ENCODE measurements at regions not wholly inside any gene's neighbourhood (a gene's known extent, or its start where the extent isn't known, plus 50 kb on each side); places are given as distances from the start of the nearest gene placed in this dataset.

GRCh38 chr14:34220921-34221320, 241.1 kb downstream of the SPTSSA start:
- Histone ChIP-seq H3K27ac (peak overlapping the region in 1 of 4 donors; percentile 76), H3K27me3 (no peaks in the 10 kb centered on the region), H3K4me1 (peaks cover 0 to 46% (median 22%) of the 10 kb centered on the region in 4 donors), H3K4me3 (no peak overlapping the region), H3K36me3 (no peaks in the 10 kb centered on the region), H3K9me3 (no peaks in the 10 kb centered on the region)
- intact Hi-C loops (cut with DNase I): no loop called here
- DNase-seq: no peak
- WGBS, 2 donors: 58 to 74% methylated on average over 7 of the region's 7 CpGs
- TF ChIP-seq POLR2A (IDR thresholded peaks at IDR 0.05): no peak

GRCh38 chr14:34220378-34220706, 241.7 kb downstream of the SPTSSA start:
- DNase-seq: no peak
- no peaks in the 10 kb centered on the region for H3K9me3 ChIP-seq
- H3K27ac ChIP-seq: peak overlapping the region in 2 of 4 donors; percentile 74 to 76
- intact Hi-C loops (cut with DNase I): no loop called here
- H3K4me3 ChIP-seq: no peak overlapping the region
- no peak for TF ChIP-seq CTCF (IDR thresholded peaks at IDR 0.05)
- no peak for TF ChIP-seq POLR2A (IDR thresholded peaks at IDR 0.05)
- no peak for TF ChIP-seq POLR2AphosphoS5 (IDR thresholded peaks at IDR 0.05)
- TF ChIP-seq EP300 (IDR thresholded peaks at IDR 0.05): no peak
- 19 to 36% methylated on average over 2 of the region's 2 CpGs for WGBS, 2 donors
- H3K36me3 ChIP-seq: no peaks in the 10 kb centered on the region
- no peaks in the 10 kb centered on the region for H3K27me3 ChIP-seq
- H3K4me1 ChIP-seq: peaks cover 0 to 46% (median 22%) of the 10 kb centered on the region in 4 donors

GRCh38 chr14:34219661-34220377, 242.2 kb downstream of the SPTSSA start:
- intact Hi-C loops (cut with DNase I): no loop called here
- TF ChIP-seq POLR2A (IDR thresholded peaks at IDR 0.05) (no peak), POLR2AphosphoS5 (IDR thresholded peaks at IDR 0.05) (peak in 1 of 4 donors; percentile 37)

DNA sequence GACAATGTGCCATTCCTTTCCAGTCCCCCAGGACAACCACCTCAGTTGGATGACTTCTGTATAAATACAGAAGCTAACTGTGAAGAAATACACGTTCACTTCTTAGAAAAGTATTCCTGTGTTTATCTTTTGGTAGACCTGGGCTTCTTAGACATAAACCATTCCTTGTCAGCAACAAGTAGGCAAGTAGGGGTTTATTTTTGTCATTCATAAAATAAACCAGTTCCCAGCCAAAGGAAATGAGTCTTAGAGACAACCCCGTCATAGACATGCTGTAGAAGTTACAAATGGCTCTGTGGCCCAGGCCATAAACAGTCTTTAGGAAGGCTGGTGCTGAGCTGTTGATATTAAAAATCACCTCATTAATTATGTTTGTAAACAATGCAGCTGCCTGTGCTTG, 243.2 kb downstream of the SPTSSA start:
- 69 to 92% methylated on average over 2 of the region's 2 CpGs for WGBS, 2 donors
- TF ChIP-seq EP300 (IDR thresholded peaks at IDR 0.05) (peak; percentile 22 to 92 (median 82)), CTCF (IDR thresholded peaks at IDR 0.05) (no peak), POLR2A (IDR thresholded peaks at IDR 0.05) (no peak), POLR2AphosphoS5 (IDR thresholded peaks at IDR 0.05) (peak; percentile 87 to 97 (median 94))
- DNase-seq: no peak
- Histone ChIP-seq H3K27me3 (no peaks in the 10 kb centered on the region), H3K27ac (peak overlapping the region; percentile 52 to 76 (median 67)), H3K4me1 (peaks cover 0 to 41% (median 22%) of the 10 kb centered on the region in 4 donors), H3K4me3 (no peak overlapping the region), H3K36me3 (no peaks in the 10 kb centered on the region), H3K9me3 (no peaks in the 10 kb centered on the region)
- intact Hi-C loops (cut with DNase I): no loop called here

More at GRCh38 chr14:34219661-34220377, 242.2 kb downstream of the SPTSSA start:
- Histone ChIP-seq H3K27me3 (no peaks in the 10 kb centered on the region), H3K9me3 (no peaks in the 10 kb centered on the region), H3K4me1 (peaks cover 0 to 46% (median 22%) of the 10 kb centered on the region in 4 donors), H3K27ac (peak overlapping the region; percentile 52 to 76 (median 67)), H3K4me3 (no peak overlapping the region), H3K36me3 (no peaks in the 10 kb centered on the region)
- 70 to 81% methylated on average over 7 of the region's 7 CpGs for WGBS, 2 donors
- DNase-seq: no peak

DNA sequence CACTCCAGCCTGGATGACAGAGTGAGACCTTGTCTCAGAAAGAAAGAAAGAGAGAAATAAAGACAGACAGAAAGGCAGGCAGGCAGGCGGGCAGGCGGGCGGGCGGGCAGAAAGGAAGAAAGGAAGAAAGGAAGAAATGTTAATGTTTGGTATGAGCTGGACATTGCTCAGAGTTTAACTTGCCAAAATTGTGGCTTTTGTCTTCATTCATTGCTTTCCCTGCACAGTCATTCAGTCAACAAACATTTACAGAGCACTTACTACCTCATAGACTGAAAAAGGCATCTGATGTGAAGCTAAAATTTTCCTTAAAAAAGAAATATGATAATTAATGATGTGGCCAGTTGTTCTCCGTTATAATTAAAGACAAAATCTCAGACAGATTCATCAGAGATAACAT, 247.1 kb downstream of the SPTSSA start:
- Histone ChIP-seq H3K4me1 (peaks cover 0 to 25% (median 17%) of the 10 kb centered on the region in 4 donors), H3K4me3 (no peak overlapping the region), H3K27me3 (no peaks in the 10 kb centered on the region), H3K27ac (no peak overlapping the region), H3K9me3 (no peaks in the 10 kb centered on the region), H3K36me3 (no peaks in the 10 kb centered on the region)
- 91 to 95% methylated on average over 5 of the region's 5 CpGs for WGBS, 2 donors
- TF ChIP-seq POLR2A (IDR thresholded peaks at IDR 0.05): no peak
- TF ChIP-seq EP300 (IDR thresholded peaks at IDR 0.05): no peak
- TF ChIP-seq POLR2AphosphoS5 (IDR thresholded peaks at IDR 0.05): no peak
- TF ChIP-seq CTCF (IDR thresholded peaks at IDR 0.05): no peak
- intact Hi-C loops (cut with DNase I): no loop called here
- no peak for DNase-seq
